ENCODE measurements at regions not wholly inside any gene's neighbourhood (a gene's known extent, or its start where the extent isn't known, plus 50 kb on each side); places are given as distances from the start of the nearest gene placed in this dataset.

DNA sequence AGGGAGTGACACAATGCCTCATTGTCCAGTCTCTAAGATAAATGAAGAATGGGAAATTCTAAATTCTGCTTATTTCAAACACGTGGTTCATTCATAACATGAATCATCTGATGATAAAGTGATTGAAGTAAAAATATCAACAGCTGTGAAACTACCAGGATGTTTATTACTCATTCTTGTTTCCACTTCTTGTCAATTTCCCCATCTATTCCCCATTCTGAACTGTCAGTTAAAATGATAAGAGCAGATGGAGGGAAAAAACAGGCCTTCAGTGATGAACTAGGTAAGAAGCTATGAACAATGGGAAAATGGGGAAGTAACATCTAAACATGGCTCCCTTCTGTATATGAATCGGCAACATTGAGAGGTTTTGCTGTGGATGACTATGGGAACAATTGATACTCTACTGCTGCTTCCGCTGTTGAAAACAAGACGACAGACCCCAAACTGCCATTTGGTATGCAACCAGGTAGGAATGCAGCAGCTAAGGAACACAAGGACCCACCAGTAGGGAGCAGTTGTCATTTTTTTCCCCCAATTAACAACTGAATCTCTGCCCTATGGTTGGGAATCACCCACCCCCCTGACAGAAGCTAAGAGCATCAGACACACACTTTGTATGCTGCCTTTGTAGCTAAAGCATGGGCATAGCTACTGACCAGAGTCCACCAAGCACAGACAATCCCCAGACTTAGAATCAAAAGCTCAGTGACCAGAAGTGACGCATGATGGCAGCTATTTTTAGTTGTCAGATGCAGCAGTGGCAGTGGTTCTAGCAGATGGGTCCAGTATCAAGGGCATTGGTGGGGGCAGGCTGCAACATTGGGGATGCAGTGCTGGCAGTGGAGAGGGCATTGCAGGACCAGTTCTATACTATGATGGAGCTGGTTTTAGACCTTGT lies 52.9 kb upstream of the ZNF366 start:
- POLR2A ChIA-PET: no interaction called here
- CTCF ChIA-PET: interaction anchor here (0.6 kb wide), 1 partner anchor 20 kb away, joined by 3 read pairs; no protein-coding TSS in a partner anchor

DNA sequence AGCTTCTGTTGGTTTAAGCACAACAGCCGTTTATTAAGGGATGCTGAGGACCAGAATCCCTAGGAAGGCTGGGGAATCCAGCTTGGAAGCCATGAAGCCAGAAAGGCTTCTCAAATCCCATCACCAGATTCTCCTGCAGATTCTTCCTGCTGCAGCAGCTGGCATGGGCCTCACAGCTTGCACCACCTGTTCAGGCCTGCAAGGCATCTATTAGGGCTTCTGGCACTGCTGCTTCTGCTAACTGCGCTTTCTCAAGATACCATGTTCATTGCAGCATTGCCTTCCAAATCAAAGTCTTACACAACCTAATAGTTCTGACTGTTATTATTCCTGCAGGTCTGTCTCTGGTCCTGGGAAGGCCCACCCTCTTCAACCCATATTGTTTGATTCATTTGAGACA lies 51.2 kb upstream of the ZNF366 start:
- POLR2A ChIA-PET: no interaction called here
- CTCF ChIA-PET: no interaction called here

DNA sequence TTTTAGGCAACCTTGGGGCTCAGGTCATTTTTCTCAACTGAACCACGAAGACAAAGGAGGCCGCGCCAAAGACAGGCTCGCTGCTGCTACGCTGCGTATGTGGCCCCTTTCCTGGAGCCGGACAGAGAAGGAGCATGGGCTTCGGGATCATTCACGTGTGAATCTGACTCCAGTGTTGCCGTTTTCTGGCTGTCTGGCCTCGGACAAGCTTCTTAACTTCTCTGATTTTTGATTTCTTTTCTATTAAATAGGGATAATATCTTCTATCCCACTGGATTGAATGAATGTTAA lies 50.8 kb upstream of the ZNF366 start:
- ChIA-PET CTCF (no interaction called here), POLR2A (no interaction called here)

DNA sequence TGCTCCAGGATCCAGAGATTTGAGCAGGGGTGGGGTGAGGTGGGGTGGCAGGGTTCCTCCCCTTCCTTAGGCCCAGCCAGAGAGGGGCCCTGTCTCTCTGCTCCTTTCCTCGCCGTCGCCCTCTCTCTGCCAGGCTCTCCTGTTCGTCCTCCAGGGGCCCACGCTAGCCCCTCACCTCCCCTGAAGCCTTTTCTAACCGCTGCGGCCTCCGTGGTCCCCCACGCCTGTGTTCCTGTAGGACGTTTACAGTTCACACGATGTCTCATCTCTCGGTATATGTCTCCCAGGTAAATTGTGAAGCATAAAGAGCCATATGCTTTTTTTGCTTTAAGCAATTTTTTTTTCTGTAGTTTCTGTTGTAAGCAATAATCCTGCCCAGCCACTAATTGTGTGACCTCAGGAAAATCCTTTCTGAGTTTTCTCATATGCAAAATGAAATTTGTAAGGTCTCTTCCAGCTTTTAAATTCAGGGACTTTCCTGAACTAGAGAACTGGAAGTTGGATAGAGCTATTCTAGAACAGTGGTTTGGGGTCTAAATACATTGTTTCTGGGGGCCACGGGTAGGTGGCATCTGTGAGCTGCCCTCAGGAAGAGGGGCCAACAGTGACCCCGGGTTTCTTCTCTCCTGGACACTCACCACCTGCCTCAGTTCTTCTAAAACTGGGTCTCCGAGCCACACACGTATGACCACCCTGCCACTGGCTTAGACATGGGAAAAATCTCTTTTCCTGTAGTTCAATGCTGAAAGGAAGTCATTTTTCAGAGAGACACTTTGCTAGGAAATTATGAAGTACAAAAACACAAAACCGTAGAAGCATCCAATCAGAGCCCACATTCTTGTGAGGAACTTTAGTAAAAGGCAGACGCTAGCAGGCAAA lies 50.2 kb upstream of the ZNF366 start:
- CTCF ChIA-PET: no interaction called here
- POLR2A ChIA-PET: no interaction called here
